ENCODE measurements at regions not wholly inside any gene's neighbourhood (a gene's known extent, or its start where the extent isn't known, plus 50 kb on each side); places are given as distances from the start of the nearest gene placed in this dataset.

DNA sequence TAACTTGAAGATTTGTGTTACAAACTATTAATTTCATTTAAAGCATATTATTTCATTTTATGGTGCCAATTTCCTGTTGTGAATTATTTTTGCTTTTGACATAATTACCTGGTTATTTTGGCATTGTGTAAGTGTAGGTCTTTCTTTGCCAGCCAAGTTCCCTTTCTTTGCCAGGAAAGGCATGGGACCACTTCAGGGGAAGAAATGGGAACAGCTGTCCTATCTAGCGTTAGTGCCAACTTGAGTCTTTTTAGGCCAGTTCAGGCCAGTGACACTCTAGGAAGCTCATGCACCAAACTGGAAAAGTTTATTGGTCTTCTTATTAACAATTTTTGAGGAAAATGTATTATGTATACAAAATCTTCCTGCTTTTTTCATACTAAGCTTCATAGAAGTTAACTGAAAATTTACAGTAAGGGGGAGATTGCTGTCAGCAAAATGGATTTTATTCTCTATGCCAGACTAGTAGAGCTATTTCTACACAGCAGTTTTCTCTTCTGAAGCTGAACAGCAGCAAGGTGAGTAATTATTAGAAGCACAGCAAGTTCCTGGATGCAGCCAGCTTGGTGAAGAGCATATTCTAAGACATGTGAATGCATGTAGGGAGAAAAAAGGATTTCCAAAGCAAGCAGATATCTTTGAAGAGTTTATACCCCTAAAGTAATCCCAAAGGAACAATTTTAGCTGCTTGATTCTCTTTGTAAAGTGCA, 914.6 kb upstream of the ADGRL4 start:
- Histone ChIP-seq H3K9me2 (ENCODE audit: insufficient read depth, low read length) (no peaks in the 10 kb centered on the region), H3K9me3 (ENCODE audit: low read length) (no peaks in the 10 kb centered on the region), H3K4me1 (ENCODE audit: insufficient read depth, low read length, poor library complexity, severe bottlenecking) (no peaks in the 10 kb centered on the region), H3K36me3 (ENCODE audit: insufficient read depth, low read length) (no peaks in the 10 kb centered on the region), H3K4me3 (ENCODE audit: low read depth, low read length, poor library complexity, severe bottlenecking) (no peak overlapping the region), H2AFZ (ENCODE audit: low read length) (no peak overlapping the region), H3K27ac (ENCODE audit: low read depth, low read length, poor library complexity, severe bottlenecking) (no peak overlapping the region), H4K20me1 (ENCODE audit: insufficient read depth, low read length) (no peaks in the 10 kb centered on the region), H3K79me2 (ENCODE audit: insufficient read depth, low read depth, low read length) (no peaks in the 10 kb centered on the region), H3K4me2 (ENCODE audit: low read length) (no peak overlapping the region)
- ChIA-PET POLR2A (interaction anchor here (0.7 kb wide), 1 partner anchor 173 kb away, joined by 3 read pairs; no protein-coding TSS in a partner anchor), CTCF (ENCODE audit: unreplicated experiment) (no interaction called here)
- BruUV-seq (replicated peaks): no TSS peak
- DNase-seq (ENCODE audit: low spot score): no peak
- TF ChIP-seq EZH2phosphoT487 (IDR thresholded peaks at IDR 0.05; ENCODE audit: borderline replicate concordance, low read depth, low read length): no peak
- TF ChIP-seq, protein P1, sequence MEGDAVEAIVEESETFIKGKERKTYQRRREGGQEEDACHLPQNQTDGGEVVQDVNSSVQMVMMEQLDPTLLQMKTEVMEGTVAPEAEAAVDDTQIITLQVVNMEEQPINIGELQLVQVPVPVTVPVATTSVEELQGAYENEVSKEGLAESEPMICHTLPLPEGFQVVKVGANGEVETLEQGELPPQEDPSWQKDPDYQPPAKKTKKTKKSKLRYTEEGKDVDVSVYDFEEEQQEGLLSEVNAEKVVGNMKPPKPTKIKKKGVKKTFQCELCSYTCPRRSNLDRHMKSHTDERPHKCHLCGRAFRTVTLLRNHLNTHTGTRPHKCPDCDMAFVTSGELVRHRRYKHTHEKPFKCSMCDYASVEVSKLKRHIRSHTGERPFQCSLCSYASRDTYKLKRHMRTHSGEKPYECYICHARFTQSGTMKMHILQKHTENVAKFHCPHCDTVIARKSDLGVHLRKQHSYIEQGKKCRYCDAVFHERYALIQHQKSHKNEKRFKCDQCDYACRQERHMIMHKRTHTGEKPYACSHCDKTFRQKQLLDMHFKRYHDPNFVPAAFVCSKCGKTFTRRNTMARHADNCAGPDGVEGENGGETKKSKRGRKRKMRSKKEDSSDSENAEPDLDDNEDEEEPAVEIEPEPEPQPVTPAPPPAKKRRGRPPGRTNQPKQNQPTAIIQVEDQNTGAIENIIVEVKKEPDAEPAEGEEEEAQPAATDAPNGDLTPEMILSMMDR (conservative IDR thresholded peaks at IDR 0.05; ENCODE audit: low read length): no peak
- intact Hi-C loops (cut with micrococcal nuclease; ENCODE audit: unreplicated experiment): no loop called here

DNA sequence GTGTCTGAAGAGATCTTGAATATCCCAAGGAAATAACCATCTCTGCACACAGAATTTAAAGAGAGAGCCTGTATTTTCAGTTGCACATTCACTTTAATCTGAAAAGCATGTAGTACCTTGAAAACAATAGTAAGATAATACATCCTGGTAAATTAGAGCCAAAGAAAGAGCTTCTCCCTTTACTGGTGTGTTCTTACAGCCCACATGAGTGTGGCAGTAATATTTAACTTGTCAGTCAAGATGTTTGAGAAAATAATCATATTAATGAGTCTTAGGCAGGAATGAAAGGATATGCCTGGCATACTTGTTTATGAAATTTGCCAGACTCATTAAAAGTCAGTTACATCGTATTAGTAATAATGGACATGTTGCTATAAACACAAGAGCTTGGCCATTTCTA, 908.4 kb upstream of the ADGRL4 start:
- Histone ChIP-seq H3K36me3 (ENCODE audit: insufficient read depth, low read length) (no peaks in the 10 kb centered on the region), H2AFZ (ENCODE audit: low read length) (no peak overlapping the region), H4K20me1 (ENCODE audit: insufficient read depth, low read length) (no peaks in the 10 kb centered on the region), H3K4me3 (ENCODE audit: low read depth, low read length, poor library complexity, severe bottlenecking) (no peak overlapping the region), H3K4me2 (ENCODE audit: low read length) (no peak overlapping the region), H3K27ac (ENCODE audit: low read depth, low read length, poor library complexity, severe bottlenecking) (no peak overlapping the region), H3K4me1 (ENCODE audit: insufficient read depth, low read length, poor library complexity, severe bottlenecking) (no peaks in the 10 kb centered on the region), H3K9me2 (ENCODE audit: insufficient read depth, low read length) (no peaks in the 10 kb centered on the region), H3K9me3 (ENCODE audit: low read length) (no peaks in the 10 kb centered on the region), H3K79me2 (ENCODE audit: insufficient read depth, low read depth, low read length) (no peaks in the 10 kb centered on the region)
- TF ChIP-seq, protein P1 (conservative IDR thresholded peaks at IDR 0.05; ENCODE audit: low read length): no peak
- TF ChIP-seq EZH2phosphoT487 (IDR thresholded peaks at IDR 0.05; ENCODE audit: borderline replicate concordance, low read depth, low read length): no peak
- DNase-seq (ENCODE audit: low spot score): no peak
- no TSS peak for BruUV-seq (replicated peaks)
- ChIA-PET CTCF (ENCODE audit: unreplicated experiment) (no interaction called here), POLR2A (interaction anchor here (0.7 to 1.0 kb wide), 3 partner anchors 19 to 27 kb away, joined by 3 read pairs; no protein-coding TSS in a partner anchor)
- intact Hi-C loops (cut with micrococcal nuclease; ENCODE audit: unreplicated experiment): no loop called here

DNA sequence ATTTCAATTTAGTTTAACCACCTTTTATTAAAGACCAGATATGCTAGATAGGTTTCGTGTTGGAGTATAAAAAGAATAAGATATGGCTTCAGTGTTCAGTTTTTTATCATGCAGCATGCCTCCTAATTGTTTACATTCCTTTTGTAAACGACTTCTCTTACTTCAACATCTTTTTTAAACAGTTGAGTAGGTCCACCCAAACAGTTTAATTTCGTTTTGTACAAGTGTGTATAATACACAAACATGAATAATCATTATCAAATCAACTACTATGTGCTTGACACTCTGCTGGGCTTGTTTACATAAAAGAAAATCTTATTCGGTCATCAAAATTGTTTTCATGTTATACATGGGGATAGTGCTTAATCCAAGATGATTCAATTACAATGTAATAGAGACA, 906.3 kb upstream of the ADGRL4 start:
- H3K9me3 ChIP-seq (ENCODE audit: low read length): no peaks in the 10 kb centered on the region
- no TSS peak for BruUV-seq (replicated peaks)
- POLR2A ChIA-PET: no interaction called here
- TF ChIP-seq, protein P1 (conservative IDR thresholded peaks at IDR 0.05; ENCODE audit: low read length): no peak
- TF ChIP-seq EZH2phosphoT487 (IDR thresholded peaks at IDR 0.05; ENCODE audit: borderline replicate concordance, low read depth, low read length): no peak
- H3K4me1 ChIP-seq (ENCODE audit: insufficient read depth, low read length, poor library complexity, severe bottlenecking): no peaks in the 10 kb centered on the region
- H3K4me2 ChIP-seq (ENCODE audit: low read length): no peak overlapping the region
- H3K36me3 ChIP-seq (ENCODE audit: insufficient read depth, low read length): no peaks in the 10 kb centered on the region
- no peak overlapping the region for H2AFZ ChIP-seq (ENCODE audit: low read length)
- intact Hi-C loops (cut with micrococcal nuclease; ENCODE audit: unreplicated experiment): no loop called here
- H3K9me2 ChIP-seq (ENCODE audit: insufficient read depth, low read length): no peaks in the 10 kb centered on the region
- no peaks in the 10 kb centered on the region for H4K20me1 ChIP-seq (ENCODE audit: insufficient read depth, low read length)
- no peak overlapping the region for H3K27ac ChIP-seq (ENCODE audit: low read depth, low read length, poor library complexity, severe bottlenecking)
- H3K79me2 ChIP-seq (ENCODE audit: insufficient read depth, low read depth, low read length): no peaks in the 10 kb centered on the region
- DNase-seq (ENCODE audit: low spot score): no peak
- H3K4me3 ChIP-seq (ENCODE audit: low read depth, low read length, poor library complexity, severe bottlenecking): no peak overlapping the region
- CTCF ChIA-PET (ENCODE audit: unreplicated experiment): no interaction called here
